Neuronal stem cell (in vitro differentiated cells): ENCODE measurements at regions not wholly inside any gene's neighbourhood (a gene's known extent, or its start where the extent isn't known, plus 50 kb on each side); places are given as distances from the start of the nearest gene placed in this dataset. TPM values are rescaled to one million over a fixed set of nuclear protein-coding genes. Genes with fewer than 3 reads are reported as not detected.

Source experiments
- small RNA-seq: library from polyadenylated mRNA; stranded (forward); fragments of <200 nt; extraction: miRNeasy Mini kit (QIAGEN cat#:217004); gene quantifications from one replicate; pipeline ENCODE3, GENCODE V24; 2013; ENCODE audit not compliant: insufficient read depth

Small RNA genes lying in the stretch of these regions (small RNA-seq; reads per million reads assigned to genes)
- not detected for gene RNY4P16
